Effector CD8-positive, alpha-beta T cell (primary cell): ENCODE measurements at regions not wholly inside any gene's neighbourhood (a gene's known extent, or its start where the extent isn't known, plus 50 kb on each side); places are given as distances from the start of the nearest gene placed in this dataset.
"Not testable (repeated sequence)": the region's sequence is repeated elsewhere in the genome, so short reads cannot be mapped to it uniquely, and the experiment has no call there.

Source experiments
- DNase-seq: peaks from one replicate; lab custom pipeline; 2025; lab: John Stamatoyannopoulos, UW

DNA sequence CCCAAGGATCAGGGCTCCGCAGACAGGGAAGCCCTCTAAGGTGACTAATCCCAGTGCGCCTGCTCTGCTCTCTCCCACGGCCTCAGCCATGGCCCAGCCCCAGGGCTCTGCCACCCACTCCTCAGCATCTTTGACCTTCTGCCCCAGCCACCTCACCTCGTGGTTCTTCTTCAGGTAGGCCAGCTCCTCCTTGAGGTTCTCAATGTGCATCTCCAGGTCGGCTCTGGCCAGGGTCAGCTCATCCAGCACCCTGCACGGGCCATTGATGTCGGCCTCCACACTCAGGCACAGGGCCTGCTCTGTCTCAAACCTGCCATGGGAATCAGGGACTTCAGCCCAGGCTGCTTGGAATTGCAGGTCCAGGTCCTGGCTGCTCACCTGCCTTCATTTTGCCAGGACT lies 128.4 kb downstream of the TNFRSF13B start:
- not testable (repeated sequence) for DNase-seq

DNA sequence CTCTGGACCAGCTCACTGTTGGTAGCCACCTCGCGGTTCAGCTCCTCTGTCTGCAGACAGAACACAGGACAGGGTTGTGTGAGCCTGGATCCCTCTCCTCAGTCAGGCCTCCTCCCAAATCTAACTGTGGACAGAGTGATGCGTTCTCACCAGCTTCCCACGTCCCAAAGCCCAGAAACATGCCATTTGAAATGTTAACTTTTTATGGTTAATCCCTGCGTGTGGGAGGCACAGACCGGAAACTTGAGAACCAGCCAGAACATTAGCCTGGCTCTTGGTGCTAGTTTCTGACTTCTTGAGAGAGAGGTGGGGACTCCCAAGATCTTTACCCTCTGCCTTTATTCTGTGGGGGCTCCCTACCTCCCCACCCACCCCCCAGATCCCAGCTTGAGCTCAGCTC lies 129.6 kb downstream of the TNFRSF13B start:
- DNase-seq = not testable (repeated sequence)

DNA sequence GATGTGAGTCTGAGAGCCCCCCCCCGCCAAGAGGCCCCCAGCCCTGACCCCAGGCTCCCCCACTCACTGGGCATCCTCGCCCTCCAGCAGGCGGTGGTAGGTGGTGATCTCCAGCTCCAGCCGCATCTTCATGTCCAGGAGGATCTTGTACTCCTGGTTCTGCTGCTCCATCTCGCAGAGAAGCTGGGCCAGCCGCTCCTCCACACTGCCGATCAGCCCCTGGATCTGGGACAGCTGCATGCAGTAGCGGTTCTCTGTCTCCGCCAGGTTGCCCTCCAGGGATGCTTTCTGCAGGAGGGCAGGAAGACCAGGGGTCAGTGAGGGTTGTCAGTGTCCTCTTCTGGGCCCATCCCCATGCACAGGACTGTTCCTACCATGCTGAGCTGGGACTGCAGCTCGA lies 130.0 kb downstream of the TNFRSF13B start:
- not testable (repeated sequence) for DNase-seq

DNA sequence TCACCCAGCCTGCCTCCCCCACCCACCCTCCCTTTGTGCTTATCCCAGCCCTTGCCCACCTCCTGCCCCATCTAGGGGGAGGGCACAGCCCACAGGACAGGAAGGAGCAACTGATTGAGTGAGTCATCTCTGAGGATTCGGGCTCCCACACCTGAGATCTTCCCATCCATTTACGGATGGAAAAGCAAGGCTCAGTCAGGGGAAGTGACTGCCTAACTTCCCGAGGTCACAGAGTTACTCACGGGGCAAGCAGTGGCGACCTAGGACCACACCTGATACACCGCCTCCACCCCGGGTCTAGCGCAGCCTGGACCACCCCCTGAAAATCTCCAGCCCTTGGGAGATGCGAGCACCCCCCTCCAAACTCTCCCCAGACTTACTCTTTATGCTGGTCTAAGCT lies 131.7 kb downstream of the TNFRSF13B start:
- DNase-seq = not testable (repeated sequence)

DNA sequence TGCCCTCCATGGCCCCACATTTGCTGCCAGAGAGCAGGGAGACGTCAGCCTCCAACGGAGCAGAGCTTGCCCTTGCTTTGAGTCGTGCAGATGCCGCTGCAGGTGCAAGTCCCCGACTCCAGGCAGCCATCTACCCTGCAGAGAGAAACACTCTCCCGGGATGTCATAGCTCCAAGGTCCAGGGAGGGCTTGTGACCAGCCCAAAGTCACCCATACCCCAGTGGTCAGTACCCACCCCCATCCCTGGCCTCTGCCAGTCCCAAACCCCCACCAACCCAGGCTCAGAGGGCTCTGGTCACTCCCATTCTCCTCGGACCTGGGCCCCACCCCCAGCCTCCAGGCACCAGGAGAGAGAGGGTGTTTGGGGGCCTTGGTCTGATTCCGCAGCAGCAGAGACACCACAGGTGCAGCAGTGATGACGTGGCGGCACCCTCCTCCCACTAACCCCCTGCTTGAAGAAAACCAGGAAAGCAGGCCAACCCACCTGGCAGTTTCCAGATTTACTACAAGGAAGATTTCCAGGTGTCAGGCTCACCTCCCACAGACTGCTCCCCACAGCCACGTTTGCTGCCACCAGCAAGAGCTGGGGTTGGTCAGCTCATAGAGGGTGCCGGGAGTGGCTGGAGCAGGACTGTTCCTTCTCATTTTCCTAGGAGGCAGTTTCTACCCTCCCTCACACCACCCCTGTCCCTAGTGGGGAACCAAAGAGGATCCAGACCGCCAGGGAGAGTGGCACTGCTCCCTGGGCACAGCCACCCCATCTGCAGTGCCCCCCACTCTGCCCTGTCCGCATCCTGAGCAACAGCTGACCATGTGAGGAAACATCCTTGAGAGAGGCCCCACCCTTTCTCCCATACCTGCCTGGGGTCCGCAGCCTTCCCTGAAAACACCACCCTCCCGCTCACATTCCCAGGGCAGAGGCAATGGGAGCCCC lies 132.4 kb downstream of the TNFRSF13B start:
- DNase-seq = not testable (repeated sequence)

DNA sequence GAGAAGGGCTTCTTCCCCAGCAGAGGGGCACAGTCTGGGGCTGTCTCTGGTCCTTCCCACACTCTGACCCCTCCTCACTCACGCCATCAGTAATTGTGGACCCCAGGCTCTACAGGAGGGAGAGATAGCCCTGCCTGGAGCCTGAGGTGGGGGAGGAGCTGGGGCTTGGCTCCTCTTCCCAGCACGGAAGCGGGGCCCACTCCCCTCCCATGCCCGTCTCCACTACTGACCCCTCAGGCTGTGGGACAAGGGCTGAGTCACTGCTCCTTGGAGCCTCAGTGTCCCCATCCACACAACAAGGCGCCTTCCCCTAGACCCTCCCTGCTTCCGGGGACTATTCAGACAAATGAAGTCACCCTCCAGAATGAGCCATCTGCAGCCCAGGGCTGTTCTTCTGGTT lies 133.1 kb downstream of the TNFRSF13B start:
- DNase-seq = not testable (repeated sequence)

DNA sequence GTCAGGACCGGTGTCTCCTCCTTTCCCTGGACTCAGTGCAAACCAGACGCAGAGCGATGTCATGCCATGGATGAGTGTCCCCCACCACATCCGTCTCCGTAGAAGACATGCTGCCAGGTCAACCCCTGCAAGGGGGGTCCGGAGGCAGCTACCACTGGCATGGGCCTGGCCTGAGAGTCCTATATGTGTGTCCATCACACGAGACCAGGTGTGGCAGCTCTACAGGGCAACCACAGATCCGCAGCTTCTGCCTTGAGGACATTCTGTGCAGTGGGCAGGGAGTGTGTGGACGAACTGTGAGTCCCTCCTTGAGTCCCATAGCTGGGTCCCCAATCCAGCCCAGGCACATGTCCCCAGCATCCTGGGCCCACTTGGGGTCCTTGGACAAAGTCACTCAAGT lies 133.6 kb downstream of the TNFRSF13B start:
- not testable (repeated sequence) for DNase-seq

DNA sequence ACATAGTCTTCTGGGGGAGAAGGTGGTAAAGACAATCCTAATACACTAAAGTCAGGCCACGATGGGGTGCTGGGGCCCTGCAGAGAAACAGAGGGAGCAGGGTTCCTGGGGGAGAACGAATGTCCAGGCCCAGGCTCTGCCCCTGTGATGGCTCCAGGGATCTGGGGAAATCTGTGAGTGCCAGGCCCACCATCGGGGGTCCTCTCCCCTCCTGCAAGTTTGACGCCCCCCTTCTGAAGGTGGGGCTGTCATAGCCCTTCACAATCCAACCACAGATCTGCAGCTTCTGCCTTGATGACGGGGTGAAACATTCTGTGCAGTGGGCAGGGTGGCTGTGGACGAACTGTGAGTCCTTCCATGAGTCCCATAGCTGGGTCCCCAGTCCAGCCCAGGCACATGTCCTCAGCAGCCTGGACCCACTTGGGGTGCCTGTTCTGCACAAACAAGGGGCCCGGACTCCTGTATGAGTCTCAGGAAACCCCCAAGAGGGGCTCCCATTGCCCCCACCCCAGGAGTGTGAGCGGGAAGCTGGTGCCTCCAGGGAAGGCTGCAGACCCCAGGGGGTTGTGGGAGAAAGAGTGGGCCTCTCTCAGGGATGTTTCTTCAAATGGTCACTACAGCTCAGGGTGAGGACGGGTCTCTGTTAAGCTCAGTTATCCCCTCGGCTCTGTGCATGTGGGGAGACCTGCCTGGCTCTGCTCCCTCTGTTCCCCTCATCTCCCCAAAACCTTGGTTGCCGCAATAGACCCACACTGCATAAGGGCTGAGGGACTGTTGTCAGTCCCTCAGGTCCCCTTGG lies 134.3 kb downstream of the TNFRSF13B start:
- DNase-seq = not testable (repeated sequence)

DNA sequence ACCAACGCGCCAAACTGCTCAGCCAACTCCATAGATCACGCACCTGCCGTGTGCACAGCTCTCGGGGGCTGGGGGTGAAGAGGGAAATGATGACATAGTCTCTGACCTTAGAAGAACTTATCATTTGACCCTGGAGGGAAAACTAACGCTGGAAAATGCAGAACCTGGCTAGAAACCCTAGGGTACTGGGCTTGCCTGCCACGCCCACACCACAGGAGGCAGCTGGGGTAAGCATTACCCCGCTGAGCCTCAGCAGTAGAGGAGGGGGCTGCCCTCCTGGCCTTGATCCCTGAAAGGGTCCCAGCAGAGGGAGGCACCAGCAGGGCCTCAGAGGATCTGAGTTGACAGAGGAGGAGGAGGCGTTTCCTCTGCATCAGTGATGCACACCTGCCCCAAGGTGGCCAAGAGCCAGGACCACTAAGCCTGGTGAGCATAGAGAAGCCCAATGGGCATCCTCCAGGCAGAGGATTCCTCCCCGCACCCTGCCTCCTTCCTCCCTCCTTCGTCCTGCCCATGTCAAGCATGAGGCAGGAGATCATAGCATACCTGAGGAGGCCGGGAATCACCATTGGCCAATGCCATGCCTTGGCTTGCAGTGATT lies 135.5 kb downstream of the TNFRSF13B start:
- not testable (repeated sequence) for DNase-seq

DNA sequence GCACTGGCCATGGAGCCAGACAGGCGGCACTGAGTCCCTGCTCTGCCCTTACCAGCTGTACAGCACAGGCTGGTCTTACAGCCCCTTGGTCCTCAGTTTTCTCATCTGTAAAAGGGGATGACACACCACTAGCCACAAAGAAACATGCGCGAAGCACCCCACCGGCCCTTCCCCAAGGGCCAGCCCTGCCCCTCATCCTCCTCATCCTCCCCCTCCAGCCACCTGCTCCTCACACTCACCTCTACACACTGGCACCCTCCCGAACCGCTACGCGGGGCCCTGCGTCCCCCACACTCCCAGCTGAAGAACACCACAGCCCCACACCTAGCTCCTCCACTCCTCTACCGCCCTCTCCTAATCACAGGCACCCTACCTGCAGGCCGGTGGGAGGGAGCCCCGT lies 138.4 kb downstream of the TNFRSF13B start:
- DNase-seq = not testable (repeated sequence)

DNA sequence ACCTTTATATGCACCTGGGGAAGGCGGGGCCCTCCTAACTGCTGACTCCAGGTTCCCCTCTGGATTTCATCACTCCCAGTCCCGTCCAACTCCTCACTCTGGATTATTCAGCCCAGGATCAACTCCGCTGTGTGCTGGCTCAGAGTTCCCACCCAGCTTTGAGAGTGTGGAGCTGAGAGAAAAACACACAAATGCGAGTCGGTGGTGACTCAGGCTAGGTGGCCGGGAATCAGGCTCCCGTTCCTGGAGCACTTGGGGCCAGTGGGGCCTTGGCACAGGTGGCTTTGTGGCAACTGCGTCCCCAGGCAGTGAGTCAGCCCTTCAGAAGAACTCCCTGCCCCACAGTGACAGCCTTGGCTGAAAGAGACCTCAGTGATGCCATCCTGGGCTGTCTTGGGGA lies 139.1 kb downstream of the TNFRSF13B start:
- DNase-seq = not testable (repeated sequence)

DNA sequence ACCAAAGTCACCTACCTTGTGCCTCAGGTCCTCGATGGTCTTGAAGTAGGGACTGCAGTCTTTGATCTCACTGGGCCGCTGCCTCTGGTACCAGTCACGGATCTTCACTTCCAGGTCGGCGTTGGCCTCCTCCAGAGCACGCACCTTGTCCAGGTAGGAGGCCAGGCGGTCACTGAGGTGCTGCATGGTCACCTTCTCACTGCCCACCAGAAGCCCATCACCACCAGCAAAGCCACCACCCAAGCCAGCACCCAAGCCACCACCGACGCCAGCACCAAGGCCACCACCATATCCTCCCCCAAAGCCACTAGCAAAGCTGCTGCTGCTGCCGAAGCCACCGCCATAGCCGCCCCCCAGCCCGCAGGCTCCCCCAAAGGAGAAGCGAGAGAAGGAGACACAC lies 139.7 kb downstream of the TNFRSF13B start:
- DNase-seq = not testable (repeated sequence)

DNA sequence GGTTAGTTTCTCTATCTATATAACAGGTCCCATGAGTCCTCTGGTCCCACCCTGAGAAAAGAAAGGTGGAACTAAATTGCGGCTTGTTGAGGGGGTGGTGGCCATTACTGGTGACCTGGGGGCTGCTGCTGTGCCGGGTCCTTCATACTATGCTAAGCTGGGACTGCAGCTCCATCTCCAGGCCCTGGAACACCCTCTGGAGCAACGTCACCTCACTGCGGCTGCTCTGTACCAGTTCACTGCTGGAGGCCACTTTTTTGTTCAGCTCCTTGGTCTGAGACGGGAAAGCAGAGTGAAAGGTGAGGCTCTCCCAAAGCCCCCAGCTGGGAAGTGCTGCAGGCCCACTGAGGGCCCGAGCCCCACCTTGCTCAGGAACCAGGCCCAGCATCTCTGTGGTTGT lies 140.7 kb downstream of the CCDC144A start:
- not testable (repeated sequence) for DNase-seq

DNA sequence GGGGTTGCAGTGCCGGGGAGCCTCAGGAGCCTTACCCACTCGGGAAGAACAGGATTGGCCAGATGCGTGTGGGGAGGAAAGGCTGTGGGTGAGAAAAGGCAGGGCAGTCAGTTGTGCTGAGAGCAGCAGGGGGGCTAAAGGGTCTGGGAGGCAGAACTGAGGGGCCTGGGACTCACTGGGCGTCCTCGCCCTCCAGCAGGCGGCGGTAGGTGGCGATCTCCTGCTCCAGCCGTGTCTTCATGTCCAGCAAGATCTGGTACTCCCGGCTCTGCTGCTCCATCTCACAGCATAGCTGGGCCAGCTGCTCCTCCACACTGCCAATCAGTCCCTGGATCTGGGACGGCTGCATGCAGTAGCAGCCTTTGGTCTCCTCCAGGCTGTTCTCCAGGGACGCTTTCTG lies 140.2 kb downstream of the CCDC144A start:
- not testable (repeated sequence) for DNase-seq
